ENCODE measurements at regions not wholly inside any gene's neighbourhood (a gene's known extent, or its start where the extent isn't known, plus 50 kb on each side); places are given as distances from the start of the nearest gene placed in this dataset.

DNA sequence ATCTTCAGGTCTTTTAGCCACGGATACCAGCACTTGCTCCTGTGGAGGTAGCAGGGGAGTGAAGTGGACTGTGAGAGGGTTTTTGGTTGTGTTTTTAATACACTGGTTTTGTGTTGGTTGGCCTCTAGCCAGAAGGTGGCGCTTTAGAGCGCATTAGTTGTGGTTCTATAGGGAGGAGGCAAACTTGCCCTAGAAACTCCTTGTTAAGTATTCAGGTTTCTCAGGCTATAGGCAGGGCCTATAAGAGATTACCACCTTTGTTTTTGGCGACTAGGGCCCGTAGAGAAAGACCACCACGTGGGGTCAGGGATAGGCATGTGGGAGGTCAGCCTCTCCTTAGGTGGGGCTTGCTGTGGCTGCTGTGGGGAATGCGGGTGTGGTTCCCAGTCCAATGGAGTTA, 221.6 kb upstream of the SPANXN4 start:
- Histone ChIP-seq H3K27me3 (replicated peaks; ENCODE audit: control insufficient read depth, insufficient read depth, low read length) (no peaks in the 10 kb centered on the region), H3K36me3 (ENCODE audit: control insufficient read depth, insufficient read depth, low read length) (no peaks in the 10 kb centered on the region), H3K4me3 (replicated peaks; ENCODE audit: low read depth, low read length) (no peak overlapping the region)
- DNase-seq (ENCODE audit: extremely low read depth, insufficient read length) = no peak
- TF ChIP-seq, protein P1, sequence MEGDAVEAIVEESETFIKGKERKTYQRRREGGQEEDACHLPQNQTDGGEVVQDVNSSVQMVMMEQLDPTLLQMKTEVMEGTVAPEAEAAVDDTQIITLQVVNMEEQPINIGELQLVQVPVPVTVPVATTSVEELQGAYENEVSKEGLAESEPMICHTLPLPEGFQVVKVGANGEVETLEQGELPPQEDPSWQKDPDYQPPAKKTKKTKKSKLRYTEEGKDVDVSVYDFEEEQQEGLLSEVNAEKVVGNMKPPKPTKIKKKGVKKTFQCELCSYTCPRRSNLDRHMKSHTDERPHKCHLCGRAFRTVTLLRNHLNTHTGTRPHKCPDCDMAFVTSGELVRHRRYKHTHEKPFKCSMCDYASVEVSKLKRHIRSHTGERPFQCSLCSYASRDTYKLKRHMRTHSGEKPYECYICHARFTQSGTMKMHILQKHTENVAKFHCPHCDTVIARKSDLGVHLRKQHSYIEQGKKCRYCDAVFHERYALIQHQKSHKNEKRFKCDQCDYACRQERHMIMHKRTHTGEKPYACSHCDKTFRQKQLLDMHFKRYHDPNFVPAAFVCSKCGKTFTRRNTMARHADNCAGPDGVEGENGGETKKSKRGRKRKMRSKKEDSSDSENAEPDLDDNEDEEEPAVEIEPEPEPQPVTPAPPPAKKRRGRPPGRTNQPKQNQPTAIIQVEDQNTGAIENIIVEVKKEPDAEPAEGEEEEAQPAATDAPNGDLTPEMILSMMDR (IDR thresholded peaks at IDR 0.05; ENCODE audit: insufficient read depth, low read length, poor library complexity, severe bottlenecking) = peak; percentile 35

DNA sequence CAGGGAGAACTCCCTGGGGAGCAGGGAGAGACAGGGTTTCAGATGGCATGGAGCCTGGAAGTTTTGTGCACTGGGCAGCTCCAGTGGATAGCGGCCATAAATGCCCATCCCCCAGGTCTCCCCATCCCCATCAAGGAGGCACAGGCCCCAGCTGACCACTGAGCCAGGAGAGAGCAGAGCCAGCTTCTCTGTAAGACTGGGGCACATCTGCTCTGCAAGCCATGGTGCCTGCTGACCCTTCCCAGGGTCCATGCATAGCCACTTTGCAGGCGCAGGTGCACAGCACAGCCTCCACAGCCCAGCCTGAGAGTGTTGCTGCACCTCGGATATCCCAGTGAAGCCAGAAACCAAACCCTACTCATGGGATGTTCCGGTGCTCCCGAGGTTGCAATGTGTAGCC, 206.3 kb upstream of the SPANXN4 start:
- DNase-seq (ENCODE audit: extremely low read depth, insufficient read length) = no peak
- TF ChIP-seq, protein P1 (IDR thresholded peaks at IDR 0.05; ENCODE audit: insufficient read depth, low read length, poor library complexity, severe bottlenecking) = no peak
- H3K4me3 ChIP-seq (replicated peaks; ENCODE audit: low read depth, low read length) = no peak overlapping the region
- H3K27me3 ChIP-seq (replicated peaks; ENCODE audit: control insufficient read depth, insufficient read depth, low read length) = no peaks in the 10 kb centered on the region
- H3K36me3 ChIP-seq (ENCODE audit: control insufficient read depth, insufficient read depth, low read length) = no peaks in the 10 kb centered on the region

DNA sequence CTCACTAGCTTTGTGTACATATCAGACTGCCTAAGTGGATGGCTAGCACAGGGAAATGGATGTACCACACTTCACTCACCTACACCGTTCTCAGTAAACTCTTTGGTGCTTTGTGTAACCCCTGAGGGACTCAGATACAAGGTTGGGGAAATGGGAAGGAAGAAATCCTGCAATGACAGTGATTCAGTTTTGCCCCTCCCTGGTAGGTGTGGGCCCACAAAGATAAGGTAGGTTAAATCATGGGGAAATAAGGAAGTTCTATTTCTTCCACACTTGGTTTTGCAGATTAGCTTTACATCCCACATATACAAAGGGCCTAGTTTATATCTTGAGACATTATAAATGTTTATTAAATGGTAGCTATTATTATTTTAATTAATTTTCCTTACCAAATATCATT, 197.6 kb upstream of the SPANXN4 start:
- no peak for DNase-seq (ENCODE audit: extremely low read depth, insufficient read length)
- H3K27me3 ChIP-seq (replicated peaks; ENCODE audit: control insufficient read depth, insufficient read depth, low read length) = no peaks in the 10 kb centered on the region
- H3K4me3 ChIP-seq (replicated peaks; ENCODE audit: low read depth, low read length) = no peak overlapping the region
- TF ChIP-seq, protein P1 (IDR thresholded peaks at IDR 0.05; ENCODE audit: insufficient read depth, low read length, poor library complexity, severe bottlenecking) = no peak
- H3K36me3 ChIP-seq (ENCODE audit: control insufficient read depth, insufficient read depth, low read length) = no peaks in the 10 kb centered on the region

DNA sequence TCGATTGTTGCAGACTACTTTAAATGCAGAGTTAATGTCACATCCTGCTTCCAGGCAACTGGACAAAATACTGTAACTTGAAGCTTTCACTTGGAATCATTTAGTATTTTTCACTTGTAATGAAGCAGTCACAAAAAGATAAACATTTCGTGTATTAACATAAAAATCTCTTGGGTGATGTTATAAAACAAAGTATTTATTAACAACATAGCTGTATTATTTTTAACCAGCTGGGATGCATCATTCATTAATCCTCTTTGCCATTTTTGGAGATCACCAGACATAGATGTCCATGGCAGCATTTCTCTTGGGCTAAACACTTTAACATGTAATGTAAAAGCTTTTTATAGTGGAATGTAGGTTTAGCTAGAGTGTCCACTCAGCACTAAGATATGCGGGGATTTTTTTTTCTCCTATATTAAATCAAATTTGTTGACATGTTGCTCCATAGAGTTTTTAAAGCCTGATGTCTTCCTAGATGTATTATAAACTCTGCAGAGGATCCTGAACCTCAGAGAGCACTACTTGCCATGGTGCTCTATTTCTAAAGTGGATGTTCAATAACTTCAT, 193.7 kb upstream of the SPANXN4 start:
- H3K4me3 ChIP-seq (replicated peaks; ENCODE audit: low read depth, low read length) = no peak overlapping the region
- no peaks in the 10 kb centered on the region for H3K27me3 ChIP-seq (replicated peaks; ENCODE audit: control insufficient read depth, insufficient read depth, low read length)
- no peak for DNase-seq (ENCODE audit: extremely low read depth, insufficient read length)
- TF ChIP-seq, protein P1 (IDR thresholded peaks at IDR 0.05; ENCODE audit: insufficient read depth, low read length, poor library complexity, severe bottlenecking) = no peak
- H3K36me3 ChIP-seq (ENCODE audit: control insufficient read depth, insufficient read depth, low read length) = no peaks in the 10 kb centered on the region

DNA sequence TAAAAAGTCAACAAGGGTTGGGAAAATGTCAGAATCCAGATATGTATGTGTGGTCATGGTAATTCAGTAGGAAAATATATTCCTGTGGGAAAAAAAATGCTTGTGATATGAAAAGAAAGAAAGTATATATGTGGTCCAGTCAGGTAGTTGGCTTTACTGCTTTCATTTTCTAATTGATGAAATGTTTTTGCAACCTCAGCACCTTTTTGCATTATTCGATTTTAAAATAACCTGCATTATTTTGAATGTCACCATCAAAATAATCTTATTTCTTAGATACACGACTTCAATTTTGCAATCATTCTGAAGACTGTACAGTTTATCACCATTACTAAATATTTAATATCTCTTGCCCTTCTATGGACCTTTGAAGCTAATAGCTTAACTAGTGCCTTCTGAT, 170.8 kb upstream of the SPANXN4 start:
- no peaks in the 10 kb centered on the region for H3K36me3 ChIP-seq (ENCODE audit: control insufficient read depth, insufficient read depth, low read length)
- no peak overlapping the region for H3K4me3 ChIP-seq (replicated peaks; ENCODE audit: low read depth, low read length)
- TF ChIP-seq, protein P1 (IDR thresholded peaks at IDR 0.05; ENCODE audit: insufficient read depth, low read length, poor library complexity, severe bottlenecking) = no peak
- H3K27me3 ChIP-seq (replicated peaks; ENCODE audit: control insufficient read depth, insufficient read depth, low read length) = no peaks in the 10 kb centered on the region
- DNase-seq (ENCODE audit: extremely low read depth, insufficient read length) = no peak

DNA sequence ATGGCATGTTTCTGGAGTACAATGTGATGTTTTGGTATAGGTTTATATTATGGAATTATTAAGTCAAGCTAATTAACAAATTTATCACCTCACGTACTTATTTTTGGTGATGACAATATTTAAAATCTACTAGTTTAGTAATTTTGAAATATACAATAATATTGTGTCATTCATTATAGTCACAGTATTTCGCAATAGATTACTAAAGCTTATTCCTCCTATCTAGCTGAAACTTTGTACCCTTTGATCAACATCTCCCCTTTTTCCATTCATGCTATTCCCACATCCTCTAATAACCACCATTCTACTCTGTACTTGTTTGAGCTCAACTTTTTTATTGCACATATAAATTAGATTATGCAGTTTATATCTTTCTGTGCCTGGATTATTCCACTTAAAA, 164.8 kb upstream of the SPANXN4 start:
- H3K4me3 ChIP-seq (replicated peaks; ENCODE audit: low read depth, low read length) = no peak overlapping the region
- no peaks in the 10 kb centered on the region for H3K27me3 ChIP-seq (replicated peaks; ENCODE audit: control insufficient read depth, insufficient read depth, low read length)
- H3K36me3 ChIP-seq (ENCODE audit: control insufficient read depth, insufficient read depth, low read length) = no peaks in the 10 kb centered on the region
- DNase-seq (ENCODE audit: extremely low read depth, insufficient read length) = no peak
- TF ChIP-seq, protein P1 (IDR thresholded peaks at IDR 0.05; ENCODE audit: insufficient read depth, low read length, poor library complexity, severe bottlenecking) = no peak

Measured in GM06990 (cell line).